GM19324 (cell line): ENCODE measurements at regions not wholly inside any gene's neighbourhood (a gene's known extent, or its start where the extent isn't known, plus 50 kb on each side); places are given as distances from the start of the nearest gene placed in this dataset.

Experiments used
- ATAC-seq: cut with Tn5 transposase; IDR thresholded peaks from one replicate; pipeline ENCODE4 v1.9.1; 2021; ENCODE audit warnings: mild to moderate bottlenecking, moderate library complexity; ENCODE audit not compliant: unreplicated experiment, low FRiP score

- ATAC-seq: no peak
Observed at GRCh38 chr6:62672989-62673388, 387.0 kb upstream of the KHDRBS2 start.

- ATAC-seq: no peak
Observed at GRCh38 chr6:62670490-62671223, 384.6 kb upstream of the KHDRBS2 start.

- no peak for ATAC-seq
Observed at GRCh38 chr6:62669831-62670230, 383.8 kb upstream of the KHDRBS2 start.

- no peak for ATAC-seq
Observed at GRCh38 chr6:62652692-62653328, 366.8 kb upstream of the KHDRBS2 start.

GRCh38 chr6:62645274-62645673 lies 359.2 kb upstream of the KHDRBS2 start:
- ATAC-seq: no peak

GRCh38 chr6:62640749-62641148 lies 354.7 kb upstream of the KHDRBS2 start:
- ATAC-seq: no peak

GRCh38 chr6:62626661-62627060 lies 340.6 kb upstream of the KHDRBS2 start:
- no peak for ATAC-seq

GRCh38 chr6:62623846-62624532 lies 338.0 kb upstream of the KHDRBS2 start:
- ATAC-seq: no peak

- ATAC-seq: no peak
Observed at GRCh38 chr6:62615366-62616015, 329.5 kb upstream of the KHDRBS2 start.

GRCh38 chr6:62614442-62614841 lies 328.4 kb upstream of the KHDRBS2 start:
- no peak for ATAC-seq

- ATAC-seq: no peak
Observed at GRCh38 chr6:62613928-62614327, 327.9 kb upstream of the KHDRBS2 start.

GRCh38 chr6:62612471-62612870 lies 326.4 kb upstream of the KHDRBS2 start:
- no peak for ATAC-seq

GRCh38 chr6:62570372-62570771 lies 284.3 kb upstream of the KHDRBS2 start:
- ATAC-seq: no peak

- no peak for ATAC-seq
Observed at GRCh38 chr6:62541502-62541901, 255.5 kb upstream of the KHDRBS2 start.

- no peak for ATAC-seq
Observed at GRCh38 chr6:62530985-62531384, 245.0 kb upstream of the KHDRBS2 start.

GRCh38 chr6:62528894-62529526 lies 243.0 kb upstream of the KHDRBS2 start:
- ATAC-seq: no peak

- ATAC-seq: no peak
Observed at GRCh38 chr6:62523630-62524029, 237.6 kb upstream of the KHDRBS2 start.

- no peak for ATAC-seq
Observed at GRCh38 chr6:62519574-62519973, 233.5 kb upstream of the KHDRBS2 start.

GRCh38 chr6:62516291-62517141 lies 230.5 kb upstream of the KHDRBS2 start:
- ATAC-seq: no peak
